ENCODE measurements at regions not wholly inside any gene's neighbourhood (a gene's known extent, or its start where the extent isn't known, plus 50 kb on each side); places are given as distances from the start of the nearest gene placed in this dataset.

DNA sequence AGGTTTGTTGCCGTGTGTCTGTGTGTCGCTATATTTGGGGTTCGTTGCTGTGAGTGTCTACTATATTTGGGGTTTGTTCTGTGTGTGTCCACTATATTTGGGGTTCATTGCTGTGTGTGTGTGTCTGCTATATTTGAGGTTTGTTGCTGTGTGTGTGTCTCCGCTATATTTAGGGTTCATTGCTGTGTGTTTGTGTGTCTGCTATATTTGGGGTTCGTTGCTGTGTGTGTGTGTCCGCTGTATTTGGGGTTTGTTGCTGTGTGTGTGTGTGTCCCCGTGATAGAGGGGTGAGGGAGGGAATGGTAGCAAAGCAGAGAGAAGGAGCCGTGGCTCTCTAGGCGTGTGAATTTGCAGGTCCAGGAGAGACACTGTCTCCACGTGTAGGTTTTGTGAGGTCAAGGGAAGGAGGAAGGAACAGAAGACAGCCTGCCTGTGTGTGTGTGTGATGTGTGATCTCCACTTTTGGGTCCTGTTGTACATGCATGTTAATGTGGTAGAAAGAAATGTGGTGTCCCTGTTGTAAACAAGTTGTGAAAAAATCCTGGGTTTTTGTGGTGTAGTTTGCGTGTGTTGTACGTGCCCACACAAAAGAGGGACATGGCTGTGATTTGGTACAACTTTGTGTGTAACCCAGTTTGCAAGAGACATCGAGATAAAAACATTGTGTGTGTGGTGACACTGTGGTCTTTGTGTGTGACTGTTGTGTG lies 56.3 kb upstream of the ECE1 start:
- DNase-seq (ENCODE audit: low spot score) = no peak

GRCh38 chr1:21344750-21345443 lies 54.6 kb upstream of the ECE1 start:
- DNase-seq (ENCODE audit: low spot score) = no peak

DNA sequence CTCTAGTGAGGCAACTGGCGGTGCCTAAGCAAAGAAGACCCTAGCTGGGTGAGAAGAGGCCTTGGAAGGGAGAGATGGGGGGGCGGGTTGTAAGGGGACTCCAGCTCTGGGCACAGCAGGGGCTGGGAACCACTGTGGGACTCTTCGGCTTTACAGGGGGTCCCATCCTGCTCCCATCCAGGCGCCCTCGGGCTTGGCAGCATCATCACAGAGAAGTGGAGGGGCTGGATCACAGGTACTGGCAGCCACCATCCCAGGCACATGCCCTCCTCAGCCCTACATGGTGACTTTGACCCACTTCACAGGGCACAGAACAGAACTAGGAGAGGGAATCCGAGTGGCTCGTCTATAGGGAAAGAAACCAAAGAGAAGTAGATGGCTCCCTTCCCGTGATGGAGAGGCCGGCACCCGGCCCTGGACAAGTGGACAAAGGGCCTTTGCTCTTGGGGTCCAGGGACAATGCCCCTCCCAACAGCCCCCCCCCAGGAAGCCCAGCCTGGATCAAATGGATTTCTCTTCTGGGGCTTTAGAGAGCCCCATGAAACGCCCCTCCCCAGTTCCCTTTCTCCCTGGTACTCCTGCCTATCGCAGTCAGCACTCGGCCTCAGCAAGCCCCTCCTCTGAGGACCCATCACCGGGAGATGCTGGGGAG lies 54.0 kb upstream of the ECE1 start:
- DNase-seq (ENCODE audit: low spot score) = no peak

DNA sequence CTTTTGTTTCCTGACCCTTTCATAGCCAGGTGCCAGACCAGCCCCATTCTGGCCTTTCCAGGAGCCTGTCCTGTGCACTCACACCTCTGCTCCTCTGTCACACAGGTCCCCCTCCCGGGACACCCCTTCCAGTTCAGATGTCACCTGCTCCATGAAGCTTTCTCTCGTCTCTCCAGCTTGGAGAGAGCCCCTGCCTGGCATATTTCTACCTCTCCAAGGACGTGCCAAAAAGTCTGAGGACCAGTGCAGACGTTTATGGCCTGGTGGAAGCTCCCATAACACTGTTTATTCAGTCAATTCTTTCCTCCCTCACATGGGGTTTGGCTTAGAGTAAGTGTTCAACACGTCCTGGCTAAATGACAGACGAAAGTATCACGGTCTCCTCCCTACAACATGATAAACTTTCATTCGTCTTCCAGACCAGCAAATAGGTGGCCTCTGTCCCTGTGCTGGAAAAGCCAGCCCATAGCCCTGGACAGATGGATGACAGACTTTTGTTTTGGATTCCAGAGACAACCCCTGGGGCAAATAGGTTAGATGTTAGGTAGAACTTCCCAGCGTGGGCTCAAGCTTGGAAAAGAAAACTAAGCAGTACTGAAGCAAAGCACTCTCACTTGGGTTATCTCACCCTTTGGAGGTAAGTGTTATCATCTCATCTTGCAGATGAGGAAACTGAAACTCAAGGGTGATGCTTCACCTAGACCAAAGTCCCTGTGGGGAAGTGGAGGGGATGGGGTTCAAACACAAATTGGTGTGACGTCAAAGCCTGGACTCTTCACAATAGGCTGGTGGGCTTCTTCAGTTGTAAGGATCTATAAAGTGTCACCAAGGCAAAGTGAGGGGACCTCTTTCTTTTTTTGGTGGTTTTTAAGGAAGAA lies 52.9 kb upstream of the ECE1 start:
- DNase-seq (ENCODE audit: low spot score) = peak; percentile 49

DNA sequence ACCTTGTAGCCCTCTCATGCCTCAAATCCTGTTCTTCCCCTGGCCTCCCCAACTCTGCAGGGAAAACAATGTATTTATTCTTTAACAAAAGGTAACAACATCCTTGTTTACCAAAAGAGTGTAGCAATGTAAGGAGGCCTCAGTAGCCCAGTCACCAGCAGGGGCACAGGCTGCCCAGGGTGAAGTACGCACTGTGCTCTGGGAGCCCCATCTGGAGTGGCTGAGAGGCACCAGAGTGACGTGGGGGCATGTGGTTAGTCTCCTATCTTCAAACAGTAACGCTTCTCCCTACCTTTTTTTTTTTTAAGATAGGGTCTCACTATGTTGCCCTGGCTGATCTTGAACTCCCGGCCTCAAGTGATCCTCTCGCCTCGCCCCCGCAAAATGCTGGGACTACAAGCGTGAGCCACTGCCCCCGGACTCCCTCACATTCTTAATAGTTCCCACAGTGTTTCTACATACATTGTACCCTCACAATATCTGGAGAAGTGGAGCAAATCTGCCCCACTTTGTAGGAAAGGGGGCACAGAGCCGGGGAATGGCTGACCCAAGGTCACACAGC lies 51.3 kb upstream of the ECE1 start:
- no peak for DNase-seq (ENCODE audit: low spot score)

DNA sequence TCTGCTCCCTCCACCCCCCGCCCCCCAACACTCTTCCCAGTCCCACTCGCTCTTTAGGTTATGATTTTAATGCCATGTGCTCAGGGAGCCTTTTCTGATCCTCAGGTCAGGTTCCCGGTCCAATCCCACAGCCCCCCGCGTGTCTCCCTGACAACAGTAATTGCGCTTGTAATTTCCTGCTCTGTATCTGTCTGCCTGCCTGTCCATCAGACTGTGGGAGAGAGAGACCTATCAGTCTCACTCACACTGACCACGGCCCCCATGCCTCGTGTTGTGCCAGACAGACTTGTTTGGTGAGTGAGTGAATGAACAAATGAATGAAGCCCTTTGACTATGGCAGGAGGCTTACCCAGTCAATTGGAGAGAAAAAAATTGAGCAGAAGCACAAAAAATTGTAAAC lies 50.8 kb upstream of the ECE1 start:
- DNase-seq (ENCODE audit: low spot score) = no peak

GRCh38 chr1:21340230-21340945 lies 50.1 kb upstream of the ECE1 start:
- DNase-seq (ENCODE audit: low spot score) = no peak
